ENCODE measurements at regions not wholly inside any gene's neighbourhood (a gene's known extent, or its start where the extent isn't known, plus 50 kb on each side); places are given as distances from the start of the nearest gene placed in this dataset.

- DNase-seq (ENCODE audit: low spot score): no peak
- TF ChIP-seq CTCF (IDR thresholded peaks at IDR 0.05; ENCODE audit: extremely low read depth, missing control alignments): no peak
Observed at GRCh38 chr1:79551321-79551720, 544.8 kb upstream of the ADGRL4 start.

- no peak for DNase-seq (ENCODE audit: low spot score)
- no peak for TF ChIP-seq CTCF (IDR thresholded peaks at IDR 0.05; ENCODE audit: extremely low read depth, missing control alignments)
Observed at GRCh38 chr1:79550402-79550801, 543.9 kb upstream of the ADGRL4 start.

GRCh38 chr1:79549201-79549600 lies 542.7 kb upstream of the ADGRL4 start:
- no peak for TF ChIP-seq CTCF (IDR thresholded peaks at IDR 0.05; ENCODE audit: extremely low read depth, missing control alignments)

GRCh38 chr1:79547514-79547913 lies 541.0 kb upstream of the ADGRL4 start:
- no peak for TF ChIP-seq CTCF (IDR thresholded peaks at IDR 0.05; ENCODE audit: extremely low read depth, missing control alignments)
- no peak for DNase-seq (ENCODE audit: low spot score)

More at GRCh38 chr1:79549201-79549600, 542.7 kb upstream of the ADGRL4 start:
- no peak for DNase-seq (ENCODE audit: low spot score)

GRCh38 chr1:79543394-79543793 lies 536.9 kb upstream of the ADGRL4 start:
- TF ChIP-seq CTCF (IDR thresholded peaks at IDR 0.05; ENCODE audit: extremely low read depth, missing control alignments): no peak
- DNase-seq (ENCODE audit: low spot score): no peak

- DNase-seq (ENCODE audit: low spot score): no peak
- TF ChIP-seq CTCF (IDR thresholded peaks at IDR 0.05; ENCODE audit: extremely low read depth, missing control alignments): no peak
Observed at GRCh38 chr1:79539001-79539400, 532.5 kb upstream of the ADGRL4 start.

- no peak for DNase-seq (ENCODE audit: low spot score)
- no peak for TF ChIP-seq CTCF (IDR thresholded peaks at IDR 0.05; ENCODE audit: extremely low read depth, missing control alignments)
Observed at GRCh38 chr1:79532555-79532954, 526.0 kb upstream of the ADGRL4 start.
